GM18858 (cell line): ENCODE measurements at regions not wholly inside any gene's neighbourhood (a gene's known extent, or its start where the extent isn't known, plus 50 kb on each side); places are given as distances from the start of the nearest gene placed in this dataset.

Experiments
- ATAC-seq: cut with Tn5 transposase; IDR thresholded peaks from one replicate; pipeline ENCODE4 v1.9.1; 2021; ENCODE audit not compliant: unreplicated experiment

GRCh38 chr15:70556779-70557178, 206.6 kb downstream of the UACA start:
- no peak for ATAC-seq

DNA sequence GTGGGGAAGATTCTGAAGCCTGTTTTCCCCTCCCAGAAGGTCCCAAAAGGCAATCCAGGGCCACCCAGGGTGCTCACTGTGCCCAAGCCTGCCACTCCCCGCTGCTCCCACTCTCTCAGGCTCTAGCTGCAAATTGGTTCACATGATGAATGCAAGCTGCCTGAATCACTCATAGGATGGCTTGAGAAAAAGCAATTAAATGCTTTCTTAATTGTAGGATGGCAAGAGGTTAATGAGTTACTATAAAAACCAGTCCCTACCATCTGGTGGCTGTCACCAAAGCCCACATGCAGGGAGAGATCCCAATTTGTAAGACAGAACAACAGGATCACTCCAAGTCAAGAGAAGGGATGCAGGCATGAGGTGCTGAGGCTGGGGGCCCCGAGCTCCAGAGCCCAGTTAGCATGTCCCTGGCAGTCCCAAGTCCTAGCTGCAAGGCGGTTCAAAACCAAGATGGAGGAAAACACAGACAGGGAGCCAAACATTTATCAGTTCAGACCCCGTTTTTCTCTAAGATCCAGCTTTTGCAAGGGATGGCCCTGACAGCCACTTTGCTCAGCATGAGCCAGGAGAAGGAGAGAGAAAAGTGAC, 207.1 kb downstream of the UACA start:
- ATAC-seq, result no peak

- ATAC-seq, result no peak
Measured at GRCh38 chr15:70555713-70556112, 207.6 kb downstream of the UACA start.

GRCh38 chr15:70547846-70548487, 215.4 kb downstream of the UACA start:
- ATAC-seq, result no peak

- ATAC-seq, result no peak
Measured at GRCh38 chr15:70545526-70545925, 217.8 kb downstream of the UACA start.

DNA sequence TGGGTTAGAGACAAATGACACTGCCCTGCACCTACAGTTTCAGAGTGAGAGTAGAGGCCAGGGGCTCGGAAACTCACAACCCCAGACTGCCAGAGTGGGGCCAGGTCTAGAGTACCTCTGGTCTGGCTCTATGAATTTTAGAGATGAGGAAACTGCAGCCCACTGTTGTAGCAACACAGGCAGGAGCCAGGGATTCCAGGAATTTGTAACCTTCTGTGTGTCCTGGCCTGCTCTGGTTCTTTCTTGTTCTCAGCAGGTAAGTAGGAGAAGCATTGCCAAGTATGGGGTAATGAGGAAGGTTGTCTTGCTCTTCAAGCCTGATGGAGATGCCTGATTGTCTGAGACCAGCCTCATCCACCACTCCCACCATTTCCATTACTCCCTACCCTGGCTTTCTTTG, 221.8 kb downstream of the UACA start:
- no peak for ATAC-seq

DNA sequence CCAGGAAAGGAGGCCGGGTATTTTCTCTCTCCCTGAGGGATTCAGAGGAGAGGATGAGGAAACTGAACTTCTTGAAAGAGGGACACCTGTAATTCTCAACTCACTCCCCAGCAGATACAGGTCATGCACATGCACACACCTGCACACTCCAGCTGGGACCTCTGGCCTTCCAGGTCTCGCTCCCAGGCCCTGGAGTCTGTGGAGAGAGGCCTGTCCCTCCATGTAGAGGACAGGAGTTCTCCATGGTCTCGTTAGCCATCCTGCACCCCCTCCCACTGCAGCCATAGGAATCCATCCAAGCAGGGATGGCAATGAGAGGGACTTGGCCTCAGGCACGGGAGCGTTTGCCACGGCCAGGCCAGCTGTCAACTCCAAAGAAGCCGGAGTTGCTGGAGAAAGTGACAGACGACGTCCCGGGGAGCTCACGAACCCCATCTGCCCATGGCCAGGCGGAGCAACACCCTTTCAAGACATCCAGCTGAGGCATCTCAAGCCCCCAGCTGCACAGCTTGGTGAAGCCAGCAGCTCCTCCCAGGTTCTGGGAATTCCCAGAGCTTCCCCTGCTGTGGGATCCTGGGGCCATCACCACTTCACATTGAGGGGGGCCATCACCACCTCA, 223.3 kb downstream of the UACA start:
- ATAC-seq, result no peak

GRCh38 chr15:70539409-70539808, 223.9 kb downstream of the UACA start:
- no peak for ATAC-seq

DNA sequence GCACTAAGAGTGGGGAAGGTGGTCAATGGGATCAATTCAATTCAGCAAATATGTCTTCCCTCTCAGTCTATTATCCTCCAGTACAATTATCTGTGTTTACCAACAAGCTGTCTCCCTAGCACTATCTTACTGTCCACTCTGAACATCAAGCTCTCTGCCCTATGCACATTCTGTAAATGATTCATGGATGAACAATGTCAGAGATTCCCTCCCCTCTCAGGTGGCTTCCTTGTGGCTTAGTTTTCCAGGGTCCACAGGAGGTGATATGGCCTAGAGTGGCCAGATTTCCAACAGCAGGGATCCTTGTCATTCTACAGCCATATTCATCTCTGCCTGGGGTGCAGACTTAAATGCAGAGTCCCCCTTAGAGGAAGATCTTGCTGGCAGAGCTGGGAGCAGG, 225.1 kb downstream of the UACA start:
- no peak for ATAC-seq

GRCh38 chr15:70535955-70536338, 227.4 kb downstream of the UACA start:
- ATAC-seq, result no peak

GRCh38 chr15:70535071-70535954, 228.0 kb downstream of the UACA start:
- no peak for ATAC-seq

GRCh38 chr15:70533931-70534742, 229.2 kb downstream of the UACA start:
- ATAC-seq, result no peak

GRCh38 chr15:70532531-70533186, 230.7 kb downstream of the UACA start:
- no peak for ATAC-seq

DNA sequence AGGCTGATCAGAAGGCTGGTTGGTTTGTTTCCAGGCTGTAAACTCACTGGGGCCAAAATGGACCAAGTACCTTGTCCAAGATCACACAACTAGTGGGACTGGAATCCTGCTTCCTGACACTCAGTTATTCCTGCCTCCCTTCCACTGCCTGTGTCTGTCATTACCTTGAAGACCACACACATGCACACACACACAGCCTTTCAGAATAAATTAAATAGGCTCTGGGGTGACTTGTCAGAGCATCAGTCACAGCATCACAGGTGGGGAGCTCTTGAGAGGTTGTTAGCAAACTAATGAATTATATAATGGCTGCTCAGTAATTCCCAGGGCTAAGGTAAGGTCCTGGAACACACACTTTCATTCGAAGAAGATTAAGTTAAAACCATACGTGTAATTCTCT, 231.8 kb downstream of the UACA start:
- ATAC-seq, result no peak

GRCh38 chr15:70530906-70531305, 232.5 kb downstream of the UACA start:
- ATAC-seq, result no peak

DNA sequence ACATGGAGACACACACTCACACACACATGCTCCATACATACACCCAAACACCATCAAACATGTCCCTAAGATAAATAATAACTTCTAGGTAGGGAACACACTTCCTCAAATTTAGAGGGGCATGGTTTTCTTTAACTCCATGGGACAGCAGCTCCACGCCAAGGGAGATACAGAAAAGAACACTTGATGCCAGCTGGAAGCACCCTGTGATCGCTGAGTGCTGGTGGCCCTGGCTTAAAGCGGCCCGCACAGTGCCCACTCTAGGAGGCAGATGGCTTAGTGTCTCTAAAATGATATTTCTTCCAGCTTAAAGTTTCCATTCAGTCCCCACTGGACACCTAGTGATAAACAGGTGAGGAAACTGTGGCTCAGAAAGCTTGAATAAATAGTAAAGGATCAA, 232.9 kb downstream of the UACA start:
- ATAC-seq, result no peak

- ATAC-seq, result no peak
Measured at GRCh38 chr15:70530017-70530499, 233.3 kb downstream of the UACA start.

DNA sequence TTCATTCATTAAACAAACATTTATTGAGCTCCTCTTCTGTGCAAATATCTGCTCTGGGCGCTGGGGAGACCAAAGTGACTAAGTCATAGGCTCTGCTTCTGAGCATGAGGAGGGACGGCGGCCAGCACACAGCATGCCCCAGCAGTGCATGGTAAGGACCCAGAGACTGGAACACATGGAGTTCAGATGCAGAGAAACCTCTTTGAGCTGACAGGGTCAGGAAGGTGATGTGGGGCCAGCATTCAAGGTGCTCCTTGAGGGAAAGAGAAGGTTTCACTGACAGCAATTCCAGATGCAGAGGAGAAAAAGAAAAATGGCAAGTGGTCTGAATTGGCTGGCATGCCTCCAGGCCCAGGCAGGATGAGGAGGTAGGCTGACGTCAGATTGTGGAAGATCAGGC, 234.5 kb downstream of the UACA start:
- ATAC-seq, result no peak

DNA sequence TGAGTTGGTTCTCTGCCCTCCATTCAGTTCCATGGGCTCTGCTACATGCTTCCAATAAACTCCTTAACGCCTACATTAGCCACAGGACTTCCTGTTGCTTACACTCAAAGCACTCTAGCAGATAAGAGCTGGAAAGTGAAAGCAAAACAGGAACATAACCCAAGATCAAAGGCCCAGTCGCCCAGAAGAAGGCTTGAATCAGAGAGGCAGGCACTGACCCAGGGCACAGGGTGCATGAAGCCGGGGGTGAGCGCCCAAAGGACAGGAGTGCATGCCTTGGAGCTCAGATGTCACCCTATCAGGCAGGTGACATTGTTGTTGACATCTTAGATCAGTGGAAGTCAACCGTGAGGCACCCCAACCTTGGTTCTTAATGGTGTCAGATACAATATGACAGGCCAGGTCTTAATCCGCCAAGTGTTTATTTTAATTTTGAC, 235.1 kb downstream of the UACA start:
- peak; percentile 63 for ATAC-seq

DNA sequence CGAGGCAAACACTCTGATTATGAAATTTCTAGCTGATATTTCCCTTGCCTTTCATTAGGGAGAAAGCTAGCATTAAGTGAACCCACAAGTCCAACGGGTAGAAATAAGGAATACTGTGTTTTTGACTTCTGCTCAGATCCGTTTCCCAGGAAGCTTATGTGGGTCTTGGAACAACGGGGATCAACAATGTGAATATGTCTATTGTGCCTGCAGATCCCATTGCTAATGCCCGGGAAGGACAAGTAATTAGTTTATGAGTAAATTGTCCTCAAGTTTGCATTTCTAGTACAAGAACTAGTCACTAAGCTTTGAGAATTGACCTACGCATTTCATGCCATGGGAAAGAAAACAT, 236.4 kb downstream of the UACA start:
- no peak for ATAC-seq
